Right ventricle myocardium inferior (tissue), 1 donor: ENCODE measurements at regions not wholly inside any gene's neighbourhood (a gene's known extent, or its start where the extent isn't known, plus 50 kb on each side); places are given as distances from the start of the nearest gene placed in this dataset.
"Not testable (repeated sequence)": the region's sequence is repeated elsewhere in the genome, so short reads cannot be mapped to it uniquely, and the experiment has no call there.

Experiments
- ATAC-seq: fragments of 200-7000 bp; cut with Tn5 transposase; one replicate; pipeline ENCODE4 v1.9.1; 2020; ENCODE audit warnings: mild to moderate bottlenecking, moderate library complexity
- DNase-seq: peaks from one replicate; pipeline ENCODE4 v3.0.0; 2021; ENCODE audit errors: missing footprints
- intact Hi-C: fragments of 100-400 bp; cut with DNase I; formaldehyde crosslinking; loops from one replicate; pipeline ENCODE4 v1.11.0; 2022
- donor health status: DM: no; HTN: yes; CAD: no; lungs with severe emphysema.

DNA sequence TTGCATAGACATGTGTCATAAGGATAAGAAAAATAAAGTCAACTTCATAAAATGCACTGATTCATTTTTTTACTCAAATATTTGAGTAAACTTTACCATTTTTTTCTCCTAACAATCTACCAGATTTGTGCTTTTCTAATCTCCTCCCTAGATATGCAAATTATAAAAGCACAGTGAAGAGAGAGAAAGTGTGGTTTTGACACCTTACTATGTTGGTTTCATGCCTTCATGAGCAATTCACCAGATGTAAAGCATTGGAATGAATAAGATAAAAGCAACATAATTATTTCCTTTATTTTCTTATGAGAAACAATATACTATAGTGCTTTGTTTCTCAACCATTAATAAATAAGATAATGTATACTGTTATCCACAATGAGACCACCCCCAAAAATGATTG lies 432.5 kb upstream of the PCDH15 start:
- intact Hi-C loops, result no loop called here
- ATAC-seq (no peak), DNase-seq (no peak)

DNA sequence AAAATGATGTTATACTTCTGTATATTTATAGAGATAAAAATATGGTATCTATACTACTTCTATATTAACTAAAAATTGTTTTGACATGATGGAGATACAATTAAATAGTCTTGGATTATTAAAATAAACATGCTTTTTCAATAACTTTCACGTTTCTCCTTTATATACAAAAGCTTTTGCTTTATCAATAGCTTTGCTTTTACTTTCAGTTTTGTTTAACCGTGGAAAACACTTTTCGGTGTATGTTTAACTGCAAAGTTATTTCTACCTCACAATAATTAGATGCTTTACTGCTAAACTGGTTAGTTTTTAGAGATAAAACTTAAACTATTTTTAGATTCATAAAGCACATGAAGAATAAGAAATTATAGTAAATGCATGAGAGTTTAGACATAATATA lies 432.1 kb upstream of the PCDH15 start:
- no peak for DNase-seq
- ATAC-seq, result no peak
- intact Hi-C loops, result no loop called here

DNA sequence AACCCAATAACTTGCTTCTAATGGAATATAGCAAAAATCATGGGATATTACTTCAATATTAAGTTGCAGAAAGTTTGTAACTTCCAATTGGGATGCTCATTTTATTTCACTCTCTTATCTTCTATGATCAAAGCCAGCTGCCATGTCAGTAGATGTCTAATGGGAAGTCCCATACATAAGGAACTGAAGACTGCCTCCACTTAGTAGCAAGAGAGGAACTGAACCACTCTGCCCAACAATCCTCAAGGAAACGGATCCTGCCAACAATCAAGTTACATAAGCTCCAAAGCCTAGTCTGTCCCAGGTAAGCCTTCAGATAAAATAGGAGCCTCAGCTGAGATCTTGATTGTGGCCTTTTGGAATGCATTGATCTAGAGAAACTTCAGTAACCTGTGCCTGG lies 431.5 kb upstream of the PCDH15 start:
- ATAC-seq, result no peak
- no peak for DNase-seq
- intact Hi-C loops, result no loop called here

DNA sequence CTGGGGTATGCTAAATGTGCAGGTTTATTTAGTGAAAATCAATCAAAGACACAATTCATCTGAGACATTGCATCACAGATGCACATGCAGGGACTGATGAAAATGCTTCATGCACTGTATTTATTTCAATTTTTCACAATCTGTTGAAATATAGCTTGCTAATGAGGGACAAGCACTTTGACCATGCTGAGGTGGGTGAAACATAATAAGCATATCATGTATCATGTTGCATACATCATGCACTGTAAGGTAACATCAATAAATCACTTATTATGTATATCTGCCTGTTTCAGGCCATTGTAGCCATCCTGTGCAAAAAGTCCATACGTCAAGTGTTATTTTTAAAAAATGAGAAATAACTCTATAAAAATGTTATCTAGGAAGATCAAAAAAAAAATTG lies 426.9 kb upstream of the PCDH15 start:
- DNase-seq (no peak), ATAC-seq (no peak)
- intact Hi-C loops, result no loop called here

DNA sequence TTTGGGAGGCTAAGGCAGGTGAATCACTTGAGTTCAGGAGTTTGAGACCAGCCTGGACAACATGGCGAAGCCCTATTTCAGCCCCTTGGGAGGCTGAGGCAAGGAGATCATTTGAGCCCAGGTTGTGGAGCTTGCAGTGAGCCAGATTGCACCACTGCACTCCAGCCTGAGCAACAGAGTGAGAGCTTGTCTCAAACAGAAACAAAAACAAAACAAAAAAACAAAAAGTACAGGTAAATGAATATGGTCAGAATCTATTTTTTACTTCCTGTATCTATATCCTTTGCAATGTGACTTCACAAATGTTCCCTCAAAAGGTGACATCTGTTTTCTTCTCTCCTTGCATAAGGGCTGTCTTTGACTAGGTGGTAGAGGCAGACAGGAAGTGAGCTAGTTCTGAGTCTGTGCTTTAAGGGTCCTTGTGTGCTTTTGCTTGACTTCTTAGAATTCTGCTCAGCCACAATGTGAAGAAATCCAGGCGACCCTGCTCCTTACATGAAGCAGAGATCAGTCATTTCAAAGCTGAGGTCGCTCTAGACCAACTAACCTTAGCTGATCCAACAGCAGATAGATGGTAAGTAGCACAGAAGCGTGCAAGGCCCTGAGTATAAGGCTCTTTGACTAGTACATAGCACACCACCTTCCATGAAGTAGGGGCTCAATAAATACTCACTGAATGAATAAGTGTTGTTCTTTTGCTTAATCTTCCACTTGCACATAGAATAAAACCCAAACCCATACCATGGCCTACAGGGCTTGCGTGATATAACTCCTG lies 423.2 kb upstream of the PCDH15 start:
- intact Hi-C loops, result no loop called here
- ATAC-seq (no peak), DNase-seq (no peak)

DNA sequence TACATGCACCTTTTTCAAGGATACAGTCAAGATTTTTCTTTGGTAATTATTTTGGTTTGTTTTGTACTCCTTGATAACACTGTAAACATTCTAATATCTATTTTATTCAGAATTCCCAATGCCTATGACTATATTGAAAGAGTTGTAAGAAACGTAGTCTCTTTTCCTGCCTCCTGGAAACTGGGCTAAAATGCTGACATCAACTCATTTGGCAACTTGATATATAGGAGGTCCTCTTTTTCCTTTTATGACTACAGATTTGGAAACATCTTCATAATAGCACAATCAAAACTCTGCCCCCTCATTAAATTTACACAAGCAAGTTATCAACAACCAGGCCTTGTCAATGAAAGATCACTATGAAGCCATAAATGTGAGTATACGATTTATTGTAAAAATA lies 422.3 kb upstream of the PCDH15 start:
- no peak for DNase-seq
- intact Hi-C loops, result no loop called here
- no peak for ATAC-seq

DNA sequence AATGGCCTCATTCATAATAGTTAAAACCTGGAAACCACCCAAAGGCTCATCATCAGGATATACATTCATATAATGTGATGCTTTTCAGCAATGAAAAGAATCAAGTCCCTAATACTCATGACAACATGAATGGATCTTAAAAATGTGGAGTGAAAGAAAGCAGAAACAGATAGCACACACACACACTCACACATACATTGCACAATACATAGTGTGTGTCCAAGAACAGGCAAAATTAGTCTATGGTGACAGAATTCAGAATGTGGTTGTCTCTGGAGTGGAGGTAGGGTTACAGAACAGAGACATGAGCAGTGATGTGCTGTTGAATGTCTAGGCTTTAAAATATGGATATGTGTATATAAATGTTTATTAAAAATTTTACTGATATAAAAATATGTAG lies 419.9 kb upstream of the PCDH15 start:
- intact Hi-C loops, result no loop called here
- DNase-seq (no peak), ATAC-seq (no peak)

DNA sequence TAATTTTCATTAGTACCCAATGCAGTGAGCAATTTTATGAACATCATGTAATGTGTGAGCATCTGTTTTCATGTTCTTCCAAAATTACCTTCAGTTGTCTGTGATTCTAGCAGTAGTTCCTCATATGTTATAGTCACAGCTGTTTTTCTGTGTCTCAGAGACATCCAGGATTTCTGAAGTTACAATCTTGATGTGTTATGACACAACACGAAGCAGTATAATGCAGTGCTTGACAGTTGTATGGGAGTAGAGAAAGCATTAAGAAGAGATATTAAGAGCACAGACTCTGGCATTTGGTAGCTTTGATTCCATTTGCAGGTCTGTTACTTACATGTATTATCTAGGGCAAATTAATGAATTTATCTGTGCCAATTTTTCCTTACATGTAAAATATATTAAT lies 414.7 kb upstream of the PCDH15 start:
- ATAC-seq, result no peak
- intact Hi-C loops, result no loop called here
- DNase-seq, result no peak

DNA sequence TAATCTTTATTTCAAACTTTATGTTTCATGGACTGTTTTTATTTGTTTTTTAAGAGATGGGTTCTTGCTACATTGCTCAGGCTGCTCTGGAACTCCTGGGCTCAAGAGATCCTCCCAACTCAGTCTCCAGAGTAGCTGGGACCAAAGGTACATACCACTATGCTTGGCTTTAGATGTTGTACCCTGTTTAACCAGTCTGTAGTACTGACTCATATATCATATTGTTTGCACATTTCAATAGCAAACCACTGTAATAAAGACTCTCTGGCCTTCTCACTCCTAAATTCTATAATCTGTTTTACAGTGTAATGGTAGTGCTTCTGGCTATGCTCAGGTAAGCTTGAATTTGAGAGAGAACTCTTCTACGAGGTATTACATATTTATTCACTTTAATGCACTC lies 413.6 kb upstream of the PCDH15 start:
- intact Hi-C loops, result no loop called here
- DNase-seq (no peak), ATAC-seq (no peak)

DNA sequence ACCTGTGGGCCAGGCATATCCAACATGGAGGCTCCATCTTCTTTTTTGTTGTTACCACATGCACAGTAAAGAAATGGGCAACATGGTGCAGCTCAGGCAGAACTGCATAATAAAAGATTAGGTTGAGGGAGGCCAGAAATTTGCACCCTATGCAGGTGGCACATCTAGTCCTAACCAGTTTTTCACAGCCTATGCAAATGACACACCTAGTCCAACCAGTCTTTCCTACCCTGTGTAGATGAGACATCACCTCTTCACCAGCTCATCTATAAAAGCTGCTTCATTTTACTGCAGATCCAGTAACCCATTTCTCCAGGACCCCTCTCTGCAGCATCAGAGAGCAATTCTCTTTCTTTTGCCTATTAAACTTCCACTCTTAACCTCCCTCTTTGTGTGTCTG lies 411.0 kb upstream of the PCDH15 start:
- ATAC-seq, result no peak
- intact Hi-C loops, result no loop called here
- no peak for DNase-seq

DNA sequence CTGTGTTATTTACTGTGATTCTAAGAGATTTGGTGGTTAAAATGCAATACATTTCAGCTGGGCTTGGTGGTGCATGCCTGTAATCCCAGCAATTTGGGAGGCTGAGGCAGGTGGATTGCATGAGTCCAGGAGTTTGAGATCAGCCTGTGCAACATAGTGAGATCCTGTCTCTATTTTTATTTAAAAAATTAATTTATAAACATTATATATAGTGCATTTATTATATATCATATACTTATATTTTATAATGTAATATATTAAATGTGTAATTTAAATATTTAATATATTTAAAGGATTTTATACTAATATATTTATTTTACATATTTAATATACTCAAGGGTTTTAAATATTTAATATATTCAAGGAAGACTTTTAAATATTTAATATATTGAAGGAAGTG lies 402.8 kb upstream of the PCDH15 start:
- ATAC-seq (no peak), DNase-seq (no peak)
- intact Hi-C loops, result no loop called here

DNA sequence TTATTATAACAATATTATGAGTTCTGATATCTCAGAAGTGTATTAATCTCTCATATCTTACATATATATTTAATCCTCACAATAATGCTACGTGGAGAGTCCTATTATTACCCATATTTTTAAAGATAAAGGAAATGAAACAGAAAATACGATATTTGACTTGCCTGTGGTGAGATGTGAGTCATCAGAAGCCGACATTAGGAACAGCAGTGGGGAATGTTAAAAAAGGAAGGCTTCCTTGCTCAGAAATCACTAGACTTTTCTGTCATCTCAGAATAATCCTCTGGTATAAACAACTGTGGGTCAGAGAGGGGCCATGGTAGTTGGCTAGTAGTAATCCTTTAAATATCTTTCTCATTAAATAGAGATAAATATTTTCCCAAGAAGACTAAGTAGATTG lies 402.3 kb upstream of the PCDH15 start:
- ATAC-seq, result no peak
- no peak for DNase-seq
- intact Hi-C loops, result no loop called here

DNA sequence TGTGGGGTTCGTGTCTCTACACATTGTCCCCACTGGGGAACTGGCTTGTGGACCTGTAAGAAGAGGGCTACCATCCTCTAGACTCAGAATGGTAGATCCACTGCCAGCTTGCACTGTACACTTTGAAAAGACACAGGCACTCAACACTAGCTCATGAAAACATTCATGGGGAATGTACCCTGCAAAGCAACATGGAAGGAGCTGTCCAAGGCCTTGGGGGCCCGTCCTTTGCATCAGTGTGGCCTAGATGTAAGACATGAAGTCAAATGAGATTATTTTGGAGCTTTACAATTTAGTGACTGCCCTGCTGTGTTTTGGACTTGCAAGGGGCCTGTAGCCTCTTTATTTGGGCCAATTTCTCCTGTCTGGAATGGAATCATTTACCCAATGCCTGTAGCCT lies 399.0 kb upstream of the PCDH15 start:
- intact Hi-C loops, result no loop called here
- no peak for DNase-seq
- ATAC-seq, result no peak

DNA sequence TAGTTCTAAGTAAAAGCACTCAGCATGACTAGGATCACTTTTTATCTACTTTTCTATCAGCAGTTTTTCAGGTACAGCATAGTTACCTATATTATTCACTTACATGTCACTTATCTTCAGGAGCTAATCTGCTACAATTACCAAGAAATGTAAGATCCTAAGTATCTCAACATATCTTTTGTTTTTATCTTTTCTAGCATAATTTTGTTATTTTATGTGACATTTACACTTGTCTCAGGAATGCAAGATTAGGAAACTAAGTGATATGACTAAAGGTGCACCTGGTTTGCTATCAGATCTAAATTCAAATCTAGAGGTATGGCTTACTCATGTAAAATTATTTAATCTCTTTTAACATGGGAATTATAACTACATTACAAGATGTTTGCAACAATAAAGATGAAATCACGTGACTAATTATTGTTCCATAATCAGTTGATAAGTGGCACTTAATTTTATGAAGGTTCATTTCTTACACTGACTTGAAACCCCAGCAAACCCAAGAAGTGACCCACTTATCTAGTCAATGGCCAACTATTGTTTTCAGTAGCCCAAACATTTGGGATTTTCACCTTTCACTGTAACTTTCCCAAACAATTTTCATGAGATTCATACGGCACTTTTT lies 390.3 kb upstream of the PCDH15 start:
- DNase-seq (no peak), ATAC-seq (no peak)
- intact Hi-C loops, result no loop called here

DNA sequence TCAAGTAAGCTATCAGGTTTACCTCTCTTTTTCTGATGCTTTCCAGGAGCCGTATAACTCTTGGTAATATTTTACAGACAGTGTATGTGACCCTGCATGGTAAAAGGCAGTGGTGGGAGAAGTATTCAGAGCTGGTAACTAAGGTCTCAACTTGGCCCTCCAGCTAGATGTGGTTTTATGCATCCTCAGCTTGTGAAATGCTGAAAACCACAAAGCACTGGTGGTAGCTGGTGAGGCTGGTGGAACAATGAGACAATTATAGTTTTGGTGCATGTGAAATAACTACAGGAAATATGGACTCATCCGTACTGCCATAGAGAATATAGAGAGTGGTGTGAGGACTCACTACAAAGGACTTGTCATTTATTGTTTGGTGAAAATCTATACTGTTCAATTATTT lies 383.0 kb upstream of the PCDH15 start:
- intact Hi-C loops, result no loop called here
- ATAC-seq (no peak), DNase-seq (no peak)

DNA sequence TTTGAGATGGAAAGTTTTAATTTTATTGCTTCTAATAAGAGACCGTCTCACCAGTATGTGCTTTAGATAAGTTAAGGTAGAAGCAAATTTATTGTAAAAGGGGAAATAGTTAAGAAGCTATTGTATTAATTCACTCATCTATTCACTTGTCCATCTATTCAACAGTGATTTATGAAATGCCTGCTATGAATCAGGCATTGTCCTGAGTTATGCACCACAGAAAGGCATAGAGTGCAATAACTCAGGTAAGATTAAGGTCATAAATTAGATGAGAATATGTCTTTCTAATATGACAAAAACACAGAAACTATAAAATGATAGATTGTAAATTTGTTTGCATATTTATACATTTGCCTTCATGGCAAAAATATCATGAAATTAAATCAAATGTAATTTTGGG lies 379.3 kb upstream of the PCDH15 start:
- DNase-seq (no peak), ATAC-seq (no peak)
- intact Hi-C loops, result no loop called here

DNA sequence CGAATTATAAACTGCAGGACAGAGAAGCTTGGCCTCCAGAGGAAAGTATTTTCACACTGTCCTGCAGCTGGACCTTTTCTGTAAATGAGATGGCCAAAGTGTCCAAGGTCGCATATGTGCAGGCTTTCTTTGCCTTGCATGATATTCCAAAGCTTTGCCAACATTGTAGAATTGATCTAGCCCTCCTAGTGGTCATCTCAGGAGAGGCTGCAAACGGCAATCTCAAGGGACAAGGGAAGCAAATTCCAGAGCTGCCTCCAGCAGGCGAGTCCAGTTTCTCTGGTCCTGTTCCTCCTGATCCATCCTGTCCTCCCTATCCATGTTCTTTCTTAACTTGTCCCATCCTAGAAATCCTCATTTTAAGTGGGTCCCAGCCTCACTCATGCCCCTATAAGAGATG lies 373.4 kb upstream of the PCDH15 start:
- intact Hi-C loops, result no loop called here
- ATAC-seq, result no peak
- no peak for DNase-seq

DNA sequence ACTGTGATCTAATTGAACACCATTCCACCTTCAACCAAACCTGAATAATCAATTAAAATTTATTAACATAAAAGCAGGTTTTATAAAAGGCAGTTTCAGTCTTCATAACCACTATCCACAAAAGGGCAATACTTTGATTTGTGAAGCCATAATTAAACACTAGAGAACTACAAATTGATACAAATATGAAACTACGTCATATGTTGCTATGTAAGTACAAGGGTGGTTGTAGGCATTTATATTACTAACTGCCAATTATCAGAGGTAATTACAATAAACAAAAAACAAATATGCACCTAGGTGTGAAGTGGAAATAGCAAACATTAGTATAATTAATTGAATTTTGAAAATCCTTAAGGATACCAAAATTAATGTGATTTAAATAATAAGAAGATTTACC lies 368.5 kb upstream of the PCDH15 start:
- ATAC-seq, result no peak
- intact Hi-C loops, result no loop called here
- DNase-seq, result no peak

DNA sequence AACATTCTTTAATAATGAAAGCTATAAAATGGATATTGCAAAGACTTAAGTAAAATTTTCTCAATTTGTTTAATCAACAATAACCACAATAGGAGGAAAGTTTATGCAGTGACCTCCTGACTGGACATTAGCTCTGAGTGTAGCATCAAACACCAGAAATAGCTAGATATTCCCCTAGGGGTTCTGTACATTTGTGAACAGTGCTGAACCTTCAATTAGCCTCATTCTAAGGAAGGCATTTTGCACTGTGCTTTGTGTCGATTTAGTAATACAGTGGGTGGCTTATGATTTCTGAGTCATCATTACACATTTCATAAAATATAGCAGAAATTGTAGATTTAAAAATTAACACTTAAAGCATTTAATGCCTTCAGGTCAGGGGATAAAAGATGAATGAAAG lies 367.3 kb upstream of the PCDH15 start:
- ATAC-seq, result no peak
- intact Hi-C loops, result no loop called here
- no peak for DNase-seq

DNA sequence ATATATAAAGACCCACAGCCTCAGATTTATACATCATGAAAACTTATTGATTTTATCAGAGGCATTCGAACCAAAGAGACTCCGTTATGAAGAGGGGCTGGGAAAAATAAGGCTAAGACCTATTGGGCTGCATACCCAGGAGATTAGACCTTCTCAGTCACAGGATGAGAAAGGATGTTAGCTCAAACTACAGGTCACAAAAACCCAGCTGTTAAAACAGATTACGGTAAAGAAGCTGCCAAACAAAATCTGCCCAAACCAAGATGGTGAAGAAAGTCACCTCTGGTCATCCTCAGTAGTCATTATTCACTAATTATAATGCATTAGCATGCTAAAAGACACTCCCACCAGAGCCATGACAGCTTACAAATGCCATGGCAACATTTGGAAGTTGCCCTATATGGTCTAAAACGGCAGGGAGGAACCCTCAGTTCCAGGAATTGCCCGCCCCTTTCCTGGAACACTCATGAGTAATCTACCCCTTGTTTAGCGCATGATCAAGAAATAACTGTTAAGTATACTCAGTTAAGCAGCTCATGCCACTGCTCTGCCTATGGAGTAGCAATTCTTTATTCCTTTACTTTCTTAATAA lies 362.5 kb upstream of the PCDH15 start:
- intact Hi-C loops, result no loop called here
- no peak for DNase-seq

DNA sequence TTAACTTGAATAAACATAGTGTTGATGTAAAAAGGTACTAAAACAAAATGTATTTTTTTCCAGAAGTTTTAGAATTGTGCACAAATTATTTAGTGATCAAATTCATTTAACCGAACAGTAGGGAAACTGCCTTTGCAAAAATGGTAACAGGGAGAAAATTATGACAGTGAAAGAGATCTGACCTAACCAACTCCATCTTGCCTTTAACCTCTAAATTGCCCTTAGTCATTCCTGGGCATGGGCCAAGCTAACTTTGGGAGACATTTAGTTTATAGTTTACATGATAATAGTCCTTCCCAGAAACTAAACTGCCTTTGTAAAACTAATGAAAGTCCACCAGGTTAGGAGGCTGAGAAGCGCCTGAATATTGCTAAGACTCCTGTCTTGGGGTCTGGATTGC lies 361.3 kb upstream of the PCDH15 start:
- DNase-seq, intact Hi-C loops, ATAC-seq: not testable (repeated sequence)

More for the DNA sequence above, 362.5 kb upstream of the PCDH15 start:
- no peak for ATAC-seq
